PC-9 (cell line): ENCODE measurements at regions not wholly inside any gene's neighbourhood (a gene's known extent, or its start where the extent isn't known, plus 50 kb on each side); places are given as distances from the start of the nearest gene placed in this dataset.

Experiments used
- BruUV-seq: library from RNA; stranded (reverse); fragments of 400-500 nt; replicated peaks from 2 replicates; lab custom pipeline; 2021; lab: Mats Ljungman, UMichigan
- CTCF ChIA-PET: fragments of 300-600 bp; sonication (Branson Sonifier 250); formaldehyde crosslinking; loops from one replicate; lab custom pipeline; 2022; ENCODE audit warnings: antibody characterized with exemption; lab: Charles Lee
- POLR2A ChIA-PET: fragments of 300-600 bp; sonication (Branson Sonifier 250); formaldehyde crosslinking; loops from one replicate; lab custom pipeline; 2022; ENCODE audit warnings: antibody characterized with exemption; ENCODE audit not compliant: unreplicated experiment; lab: Charles Lee
- DNase-seq, 2 experiments: peaks; one replicate each; pipeline versions ENCODE4 v3.0.0 to v3.0.0-alpha.2; 2015 to 2022; ENCODE audit warnings: mixed read lengths in 1 of 2
- H2AFZ ChIP-seq: fragments of 200-600 bp; sonication (generic); 2 replicates; pipeline ENCODE4 v1.8.1; 2017; ENCODE audit warnings: antibody characterized with exemption
- H3F3A ChIP-seq: fragments of 200-600 bp; sonication (generic); 2 replicates; pipeline ENCODE4 v1.8.1; 2017; ENCODE audit warnings: antibody characterized with exemption, mild to moderate bottlenecking, low read depth; ENCODE audit not compliant: insufficient read depth
- H3K27ac ChIP-seq: fragments of 200-600 bp; sonication (generic); 2 replicates; pipeline ENCODE4 v1.6.1; 2016; ENCODE audit warnings: mixed run types
- H3K27me3 ChIP-seq: fragments of 200-600 bp; sonication (generic); 2 replicates; pipeline ENCODE4 v1.6.1; 2016; ENCODE audit warnings: low read depth, mixed run types; ENCODE audit not compliant: insufficient read depth
- H3K36me3 ChIP-seq: fragments of 200-600 bp; sonication (generic); 2 replicates; pipeline ENCODE4 v1.6.1; 2016; ENCODE audit warnings: low read depth, mixed run types
- H3K4me1 ChIP-seq: fragments of 200-600 bp; sonication (generic); replicated peaks from 2 replicates; pipeline ENCODE4 v1.6.1; 2016; ENCODE audit warnings: mixed run types; ENCODE audit not compliant: insufficient read depth
- H3K4me2 ChIP-seq: fragments of 200-600 bp; sonication (generic); 2 replicates; pipeline ENCODE4 v1.6.1; 2017; ENCODE audit warnings: mixed run types
- H3K4me3 ChIP-seq: fragments of 200-600 bp; sonication (generic); 2 replicates; pipeline ENCODE4 v1.6.1; 2016; ENCODE audit warnings: mixed run types
- H3K79me2 ChIP-seq: fragments of 200-600 bp; sonication (generic); 2 replicates; pipeline ENCODE4 v1.6.1; 2017; ENCODE audit warnings: low read depth, mixed run types
- H3K9me2 ChIP-seq: fragments of 200-600 bp; sonication (generic); 2 replicates; pipeline ENCODE4 v1.8.1; 2017; ENCODE audit warnings: mild to moderate bottlenecking; ENCODE audit not compliant: insufficient read depth
- H3K9me3 ChIP-seq: fragments of 200-600 bp; sonication (generic); 2 replicates; pipeline ENCODE4 v1.8.1; 2016; ENCODE audit warnings: low read depth; ENCODE audit not compliant: insufficient read depth
- H4K20me1 ChIP-seq: fragments of 200-600 bp; sonication (generic); 2 replicates; pipeline ENCODE4 v1.8.1; 2017; ENCODE audit not compliant: insufficient read depth
- EZH2 ChIP-seq: fragments of 200-600 bp; sonication (generic); IDR thresholded peaks from 2 replicates; pipeline ENCODE4 v1.8.0; 2017; ENCODE audit warnings: antibody characterized with exemption, low read depth
- intact Hi-C: fragments of 100-400 bp; cut with micrococcal nuclease; formaldehyde crosslinking; loops from one replicate; pipeline ENCODE4 v1.10.0; 2022; ENCODE audit not compliant: unreplicated experiment
- TF ChIP-seq, protein P1 (sequence below): fragments of 200-600 bp; sonication (generic); conservative IDR thresholded peaks from 2 replicates; pipeline ENCODE4 v1.6.1; 2017; ENCODE audit warnings: mixed run types, antibody characterized with exemption, mild to moderate bottlenecking, moderate library complexity

GRCh38 chr17:65473363-65473762 is 88.1 kb downstream of the AXIN2 start:
- no peaks in the 10 kb centered on the region for H4K20me1 ChIP-seq
- no peaks in the 10 kb centered on the region for H3K79me2 ChIP-seq
- no peaks in the 10 kb centered on the region for H3K9me2 ChIP-seq
- no peaks in the 10 kb centered on the region for H3F3A ChIP-seq
- intact Hi-C loops, result no loop called here
- no peak overlapping the region for H2AFZ ChIP-seq
- no peaks in the 10 kb centered on the region for H3K36me3 ChIP-seq
- H3K9me3 ChIP-seq, result peaks cover 5% of the 10 kb centered on the region; the same call in 1 of the 2 replicates
- ChIA-PET POLR2A (no interaction called here), CTCF (interaction anchor here (0.6 kb wide), 1 partner anchor 429 kb away, joined by 5 read pairs; no protein-coding TSS in a partner anchor)
- no peaks in the 10 kb centered on the region for H3K4me1 ChIP-seq
- no peaks in the 10 kb centered on the region for H3K27me3 ChIP-seq
- no peak overlapping the region for H3K4me2 ChIP-seq
- TF ChIP-seq EZH2, result no peak
- TF ChIP-seq, protein P1, sequence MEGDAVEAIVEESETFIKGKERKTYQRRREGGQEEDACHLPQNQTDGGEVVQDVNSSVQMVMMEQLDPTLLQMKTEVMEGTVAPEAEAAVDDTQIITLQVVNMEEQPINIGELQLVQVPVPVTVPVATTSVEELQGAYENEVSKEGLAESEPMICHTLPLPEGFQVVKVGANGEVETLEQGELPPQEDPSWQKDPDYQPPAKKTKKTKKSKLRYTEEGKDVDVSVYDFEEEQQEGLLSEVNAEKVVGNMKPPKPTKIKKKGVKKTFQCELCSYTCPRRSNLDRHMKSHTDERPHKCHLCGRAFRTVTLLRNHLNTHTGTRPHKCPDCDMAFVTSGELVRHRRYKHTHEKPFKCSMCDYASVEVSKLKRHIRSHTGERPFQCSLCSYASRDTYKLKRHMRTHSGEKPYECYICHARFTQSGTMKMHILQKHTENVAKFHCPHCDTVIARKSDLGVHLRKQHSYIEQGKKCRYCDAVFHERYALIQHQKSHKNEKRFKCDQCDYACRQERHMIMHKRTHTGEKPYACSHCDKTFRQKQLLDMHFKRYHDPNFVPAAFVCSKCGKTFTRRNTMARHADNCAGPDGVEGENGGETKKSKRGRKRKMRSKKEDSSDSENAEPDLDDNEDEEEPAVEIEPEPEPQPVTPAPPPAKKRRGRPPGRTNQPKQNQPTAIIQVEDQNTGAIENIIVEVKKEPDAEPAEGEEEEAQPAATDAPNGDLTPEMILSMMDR, result no peak
- no peak overlapping the region for H3K4me3 ChIP-seq
- no peak for DNase-seq
- H3K27ac ChIP-seq, result no peak overlapping the region
- no TSS peak for BruUV-seq

DNA sequence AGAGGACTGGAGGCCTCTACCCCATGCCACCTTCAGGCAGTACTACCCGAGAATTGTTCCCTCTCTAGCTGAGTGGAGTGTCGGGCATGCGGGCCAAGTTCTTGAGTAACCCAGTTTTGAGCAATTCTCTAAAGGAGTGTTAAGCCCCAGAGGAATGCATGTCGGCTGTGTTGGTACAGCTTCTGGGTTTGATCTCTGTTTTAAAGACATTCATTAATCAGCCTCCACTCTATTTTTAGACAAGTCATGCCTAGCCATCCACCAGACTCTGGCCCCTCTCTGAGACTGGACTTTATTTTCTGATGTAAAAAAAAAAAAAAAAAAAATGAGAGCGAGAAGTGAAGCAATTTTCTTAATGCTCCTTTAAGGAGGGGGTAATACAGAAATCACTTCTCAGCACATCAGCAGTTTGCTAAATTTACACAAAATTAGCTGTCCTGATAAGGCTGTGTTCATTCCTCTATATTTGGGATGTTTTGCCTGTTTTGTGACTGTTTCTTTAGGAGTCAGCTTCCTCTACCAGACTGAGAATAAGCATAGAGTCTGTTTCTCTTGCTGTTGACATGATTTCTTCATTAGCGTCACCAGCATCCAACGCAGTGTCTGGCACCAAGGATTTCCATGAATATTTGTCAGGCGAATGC is 88.7 kb downstream of the AXIN2 start:
- Histone ChIP-seq H3F3A (no peaks in the 10 kb centered on the region), H3K9me2 (no peaks in the 10 kb centered on the region), H3K79me2 (no peaks in the 10 kb centered on the region), H3K27ac (no peak overlapping the region), H3K27me3 (no peaks in the 10 kb centered on the region), H3K4me2 (no peak overlapping the region), H4K20me1 (no peaks in the 10 kb centered on the region), H3K4me3 (no peak overlapping the region), H3K9me3 (peaks cover 3% of the 10 kb centered on the region; the same call in 1 of the 2 replicates), H3K4me1 (no peaks in the 10 kb centered on the region), H2AFZ (no peak overlapping the region), H3K36me3 (no peaks in the 10 kb centered on the region)
- POLR2A ChIA-PET, result no interaction called here
- CTCF ChIA-PET, result interaction anchor here (0.6 kb wide), 1 partner anchor 429 kb away, joined by 5 read pairs; no protein-coding TSS in a partner anchor
- intact Hi-C loops, result no loop called here
- no peak for DNase-seq
- TF ChIP-seq, protein P1, result no peak
- TF ChIP-seq EZH2, result no peak
- BruUV-seq, result no TSS peak

DNA sequence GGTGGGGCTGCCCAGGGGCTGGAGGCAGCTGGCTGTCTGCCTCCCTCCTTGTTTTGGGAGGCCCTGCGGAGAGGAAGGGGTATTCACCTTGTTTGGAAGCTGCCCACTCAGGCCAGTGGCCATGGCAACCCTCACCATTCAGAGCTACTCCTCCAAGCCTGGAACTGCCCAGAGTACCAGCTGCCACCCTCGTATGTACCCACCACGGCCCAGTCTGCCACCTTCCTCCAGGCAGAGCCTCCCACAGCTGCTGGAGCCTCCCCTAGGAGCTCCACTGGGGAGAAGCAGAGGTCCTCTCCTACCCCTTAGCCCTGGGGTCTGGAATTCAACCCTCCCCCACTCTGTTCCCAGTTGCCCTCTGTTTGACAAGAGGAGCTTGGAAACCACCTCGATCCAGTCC is 90.7 kb downstream of the AXIN2 start:
- Histone ChIP-seq H4K20me1 (no peaks in the 10 kb centered on the region), H3K4me2 (no peak overlapping the region), H3K9me2 (no peaks in the 10 kb centered on the region), H3K36me3 (no peaks in the 10 kb centered on the region), H3K4me1 (no peaks in the 10 kb centered on the region), H2AFZ (no peak overlapping the region), H3K79me2 (no peaks in the 10 kb centered on the region), H3K27me3 (no peaks in the 10 kb centered on the region), H3K9me3 (no peaks in the 10 kb centered on the region), H3K27ac (no peak overlapping the region), H3K4me3 (no peak overlapping the region), H3F3A (no peaks in the 10 kb centered on the region)
- POLR2A ChIA-PET, result no interaction called here
- TF ChIP-seq, protein P1, result no peak
- no peak for TF ChIP-seq EZH2
- CTCF ChIA-PET, result no interaction called here
- no TSS peak for BruUV-seq
- no peak for DNase-seq
- intact Hi-C loops, result no loop called here
